NCI-H510A (cell line): ENCODE measurements at regions not wholly inside any gene's neighbourhood (a gene's known extent, or its start where the extent isn't known, plus 50 kb on each side); places are given as distances from the start of the nearest gene placed in this dataset.
"Not testable (repeated sequence)": the region's sequence is repeated elsewhere in the genome, so short reads cannot be mapped to it uniquely, and the experiment has no call there.

Experiments
- DNase-seq: peaks from one replicate; lab custom pipeline; 2025; lab: John Stamatoyannopoulos, UW

GRCh38 chr6:92521553-92521952 is 897.8 kb downstream of the EPHA7 start:
- DNase-seq: no peak

GRCh38 chr6:92510137-92510536 is 909.2 kb downstream of the EPHA7 start:
- no peak for DNase-seq

- no peak for DNase-seq
Measured at GRCh38 chr6:92507552-92507951, 911.8 kb downstream of the EPHA7 start.

- no peak for DNase-seq
Measured at GRCh38 chr6:92504509-92504908, 914.9 kb downstream of the EPHA7 start.

GRCh38 chr6:92497281-92497680 is 922.1 kb downstream of the EPHA7 start:
- no peak for DNase-seq

- no peak for DNase-seq
Measured at GRCh38 chr6:92496527-92496926, 922.8 kb downstream of the EPHA7 start.

GRCh38 chr6:92495242-92495641 is 924.1 kb downstream of the EPHA7 start:
- no peak for DNase-seq

GRCh38 chr6:92485487-92485886 is 933.9 kb downstream of the EPHA7 start:
- DNase-seq: no peak

- DNase-seq: no peak
Measured at GRCh38 chr6:92479831-92480230, 939.5 kb downstream of the EPHA7 start.

- no peak for DNase-seq
Measured at GRCh38 chr6:92473056-92473455, 946.3 kb downstream of the EPHA7 start.

GRCh38 chr6:92469186-92469828 is 950.1 kb downstream of the EPHA7 start:
- no peak for DNase-seq

- DNase-seq: no peak
Measured at GRCh38 chr6:92468066-92468465, 951.3 kb downstream of the EPHA7 start.

GRCh38 chr6:92460133-92460532 is 959.2 kb downstream of the EPHA7 start:
- no peak for DNase-seq

GRCh38 chr6:92459606-92460005 is 959.8 kb downstream of the EPHA7 start:
- DNase-seq: no peak

GRCh38 chr6:92446052-92446451 is 973.3 kb downstream of the EPHA7 start:
- DNase-seq: no peak

- DNase-seq: no peak
Measured at GRCh38 chr6:92433911-92434310, 985.4 kb downstream of the EPHA7 start.

GRCh38 chr6:92431502-92431901 is 987.9 kb downstream of the EPHA7 start:
- no peak for DNase-seq

- no peak for DNase-seq
Measured at GRCh38 chr6:92428448-92428847, 990.9 kb downstream of the EPHA7 start.

GRCh38 chr6:92427453-92427852 is 991.9 kb downstream of the EPHA7 start:
- no peak for DNase-seq

- DNase-seq: no peak
Measured at GRCh38 chr6:92415656-92416055, 1003.7 kb downstream of the EPHA7 start.

- DNase-seq: no peak
Measured at GRCh38 chr6:92408350-92408749, 1011.0 kb downstream of the EPHA7 start.

- no peak for DNase-seq
Measured at GRCh38 chr6:92404281-92404680, 1015.1 kb downstream of the EPHA7 start.

- DNase-seq: no peak
Measured at GRCh38 chr6:92399911-92400310, 1019.4 kb downstream of the EPHA7 start.

GRCh38 chr6:92388706-92389105 is 1030.7 kb downstream of the EPHA7 start:
- not testable (repeated sequence) for DNase-seq
